ENCODE measurements at regions not wholly inside any gene's neighbourhood (a gene's known extent, or its start where the extent isn't known, plus 50 kb on each side); places are given as distances from the start of the nearest gene placed in this dataset.

DNA sequence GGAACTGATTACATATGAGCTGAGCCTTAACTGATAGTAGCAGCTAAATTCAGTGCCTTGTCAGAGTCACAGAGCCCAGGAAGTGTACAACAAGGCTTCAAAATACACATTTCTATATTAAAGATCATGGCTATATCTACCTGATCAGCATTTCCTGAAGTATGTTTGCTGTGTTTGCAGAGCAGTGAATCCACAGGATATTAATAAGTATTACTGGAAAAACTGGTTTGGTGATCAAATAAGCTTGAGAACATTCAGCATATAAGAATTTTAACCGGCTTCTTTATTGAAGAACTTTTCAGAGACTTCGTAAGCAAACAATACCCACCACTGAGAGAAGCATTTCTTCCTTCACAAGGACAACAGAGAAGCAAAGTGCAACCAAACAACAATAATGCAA lies 227.0 kb downstream of the ELAVL2 start:
- no peak for TF ChIP-seq CTCF (IDR thresholded peaks at IDR 0.05; ENCODE audit: insufficient read depth, low read length)
- DNase-seq (ENCODE audit: low read depth), result no peak
- H3K4me3 ChIP-seq (ENCODE audit: low read depth, low read length), result no peak overlapping the region

DNA sequence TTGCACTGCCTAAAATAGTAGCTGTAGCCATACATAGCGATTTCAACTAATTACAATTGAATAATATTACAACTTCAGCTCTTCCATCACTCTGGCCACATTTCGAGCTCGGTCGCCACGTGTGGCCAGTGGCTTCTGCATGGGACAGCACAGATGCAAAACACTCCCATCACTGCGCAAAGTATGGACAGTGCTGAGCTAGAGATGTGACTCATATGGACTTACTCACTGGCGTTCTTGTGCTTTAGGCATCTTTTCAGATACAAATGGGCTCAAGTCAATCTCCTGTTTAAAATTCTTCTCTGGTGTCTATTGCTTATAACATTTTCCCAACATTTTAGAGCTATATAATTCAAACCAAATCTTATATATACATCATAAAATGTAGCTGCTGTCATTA lies 222.7 kb downstream of the ELAVL2 start:
- DNase-seq (ENCODE audit: low read depth), result no peak
- TF ChIP-seq CTCF (IDR thresholded peaks at IDR 0.05; ENCODE audit: insufficient read depth, low read length), result no peak
- no peak overlapping the region for H3K4me3 ChIP-seq (ENCODE audit: low read depth, low read length)

GRCh38 chr9:23606107-23606506 lies 219.9 kb downstream of the ELAVL2 start:
- H3K4me3 ChIP-seq (ENCODE audit: low read depth, low read length), result no peak overlapping the region
- TF ChIP-seq CTCF (IDR thresholded peaks at IDR 0.05; ENCODE audit: insufficient read depth, low read length), result no peak
- DNase-seq (ENCODE audit: low read depth), result no peak

DNA sequence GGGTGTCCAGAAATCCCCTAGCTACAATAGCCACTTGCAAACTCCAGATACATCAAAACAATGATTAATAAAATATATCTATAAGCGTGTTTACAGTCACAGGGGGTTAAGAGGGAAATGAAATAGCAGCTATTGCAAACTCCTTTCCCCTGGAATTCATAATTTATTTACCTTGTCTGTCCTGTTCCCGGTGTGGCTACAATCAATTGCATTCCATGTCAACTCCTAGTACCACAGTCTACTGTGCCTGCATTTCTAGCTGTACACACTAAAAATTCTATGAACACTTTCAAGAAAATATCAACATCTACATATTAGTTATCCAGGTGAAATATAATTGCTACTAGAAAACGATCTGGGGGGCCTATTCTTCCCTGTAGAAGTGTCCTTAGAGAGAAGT lies 217.6 kb downstream of the ELAVL2 start:
- DNase-seq (ENCODE audit: low read depth), result no peak
- no peak overlapping the region for H3K4me3 ChIP-seq (ENCODE audit: low read depth, low read length)
- TF ChIP-seq CTCF (IDR thresholded peaks at IDR 0.05; ENCODE audit: insufficient read depth, low read length), result no peak

DNA sequence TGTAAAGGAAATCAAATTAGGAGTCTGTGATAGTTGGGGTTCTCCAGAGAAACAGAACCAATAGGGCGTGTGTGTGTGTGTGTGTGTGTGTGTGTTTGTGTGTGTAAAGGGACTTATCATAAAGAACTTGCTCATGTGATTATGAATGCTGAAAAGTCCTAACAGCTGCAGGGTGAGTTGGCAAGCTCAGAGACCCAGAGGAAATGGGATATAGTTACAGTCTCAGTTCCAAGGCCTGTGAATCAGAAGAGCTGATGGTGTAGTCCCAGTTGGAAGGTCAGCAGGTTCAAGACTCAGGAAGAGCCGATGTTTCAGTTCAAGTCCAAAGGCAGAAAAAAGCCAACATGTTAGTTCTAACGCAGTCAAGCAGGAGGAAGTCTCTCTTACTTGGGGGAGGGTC lies 214.2 kb downstream of the ELAVL2 start:
- H3K4me3 ChIP-seq (ENCODE audit: low read depth, low read length), result no peak overlapping the region
- no peak for DNase-seq (ENCODE audit: low read depth)
- TF ChIP-seq CTCF (IDR thresholded peaks at IDR 0.05; ENCODE audit: insufficient read depth, low read length), result no peak

GRCh38 chr9:23615569-23615968 lies 210.5 kb downstream of the ELAVL2 start:
- TF ChIP-seq CTCF (IDR thresholded peaks at IDR 0.05; ENCODE audit: insufficient read depth, low read length), result no peak
- no peak overlapping the region for H3K4me3 ChIP-seq (ENCODE audit: low read depth, low read length)
- DNase-seq (ENCODE audit: low read depth), result no peak

GRCh38 chr9:23621188-23621587 lies 204.9 kb downstream of the ELAVL2 start:
- no peak for TF ChIP-seq CTCF (IDR thresholded peaks at IDR 0.05; ENCODE audit: insufficient read depth, low read length)
- DNase-seq (ENCODE audit: low read depth), result no peak

More at GRCh38 chr9:23621188-23621587, 204.9 kb downstream of the ELAVL2 start:
- H3K4me3 ChIP-seq (ENCODE audit: low read depth, low read length), result no peak overlapping the region

All from fibroblast of the aortic adventitia (primary cell).